Kidney glomerular epithelial cell (primary cell): ENCODE measurements at regions not wholly inside any gene's neighbourhood (a gene's known extent, or its start where the extent isn't known, plus 50 kb on each side); places are given as distances from the start of the nearest gene placed in this dataset.
A peak's percentile ranks its signal among the peaks of the same experiment; 100 is the strongest.
"Not testable (repeated sequence)": the region's sequence is repeated elsewhere in the genome, so short reads cannot be mapped to it uniquely, and the experiment has no call there.

Experiments
- DNase-seq: peaks from one replicate; lab custom pipeline; 2025; lab: John Stamatoyannopoulos, UW

GRCh38 chr7:115789901-115790300 lies 240.7 kb downstream of the TFEC start:
- no peak for DNase-seq

DNA sequence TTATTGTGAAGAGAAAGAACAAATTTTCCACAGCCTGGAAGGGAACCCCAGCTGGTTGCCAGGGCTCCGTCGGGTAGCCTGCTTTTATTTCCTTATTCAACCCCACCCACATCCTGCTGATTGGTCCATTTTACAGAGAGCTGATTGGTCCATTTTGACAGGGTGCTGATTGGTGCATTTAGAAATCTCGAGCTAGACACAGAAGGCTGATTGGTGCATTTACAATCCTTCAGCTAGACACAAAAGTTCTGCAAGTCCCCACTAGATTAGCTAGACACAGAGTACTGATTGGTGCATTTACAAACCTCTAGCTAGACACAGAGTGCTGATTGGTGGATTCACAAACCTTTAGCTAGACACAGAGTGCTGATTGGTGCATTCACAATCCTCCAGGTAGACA lies 241.1 kb downstream of the TFEC start:
- DNase-seq = not testable (repeated sequence)

GRCh38 chr7:115782696-115783490 lies 247.7 kb downstream of the TFEC start:
- DNase-seq = no peak

DNA sequence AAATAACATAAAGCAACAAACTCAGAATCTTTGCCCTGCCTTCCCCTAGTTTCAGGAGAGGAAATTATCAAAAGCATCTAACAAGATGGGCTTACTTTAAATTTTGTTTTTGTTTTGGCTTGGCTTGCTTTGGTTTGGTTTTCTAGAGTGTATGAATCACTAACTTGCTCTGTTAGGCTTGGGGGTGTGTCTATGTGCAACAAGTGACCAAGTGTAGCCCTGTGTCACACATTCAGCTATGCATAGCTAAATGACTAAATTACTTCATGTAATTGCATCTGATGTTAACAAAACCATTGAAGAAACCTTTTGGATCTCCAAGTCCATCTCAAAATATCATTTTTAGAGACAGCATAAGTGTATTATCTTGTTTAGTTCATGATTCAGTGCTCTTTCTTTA lies 251.0 kb downstream of the TFEC start:
- peak; percentile 6 for DNase-seq

GRCh38 chr7:115775981-115776380 lies 254.6 kb downstream of the TFEC start:
- DNase-seq = no peak

DNA sequence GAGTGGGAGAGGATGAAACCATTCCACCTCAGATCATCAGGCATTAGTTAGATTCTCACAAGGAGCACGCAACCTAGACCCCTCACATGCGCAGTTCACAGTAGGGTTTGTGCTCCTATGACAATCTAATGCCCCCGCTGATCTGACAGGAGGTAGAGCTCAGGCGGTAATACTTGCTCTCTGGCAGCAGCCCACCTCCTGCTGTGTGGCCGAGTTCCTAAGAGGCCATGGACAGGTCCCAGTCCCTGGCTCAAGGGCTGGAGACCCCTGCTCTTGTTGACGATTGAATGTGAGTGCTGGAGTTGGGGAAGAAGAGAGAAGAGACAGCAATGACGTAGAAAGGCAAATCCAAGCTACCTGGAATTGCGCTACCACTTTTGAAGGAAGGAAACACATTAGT lies 267.2 kb downstream of the TFEC start:
- no peak for DNase-seq

DNA sequence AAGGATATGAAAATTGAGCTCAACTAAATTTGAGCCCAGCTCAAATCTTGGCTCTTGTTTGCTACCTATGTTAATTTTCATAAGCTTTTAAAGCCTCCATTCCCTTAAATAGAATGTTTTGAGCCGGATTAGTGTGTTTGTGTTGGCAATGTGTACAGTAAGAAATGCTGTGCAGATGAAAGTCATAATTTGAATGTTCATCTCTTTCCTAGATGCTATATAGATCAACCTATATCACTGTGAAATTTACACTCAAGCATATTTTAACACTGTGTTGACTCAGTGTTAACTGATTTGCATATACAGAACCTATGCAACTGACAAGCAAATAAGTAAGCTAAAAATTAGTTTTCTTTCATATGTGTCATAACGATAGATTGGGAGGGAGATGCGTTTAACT lies 272.5 kb downstream of the TFEC start:
- no peak for DNase-seq

DNA sequence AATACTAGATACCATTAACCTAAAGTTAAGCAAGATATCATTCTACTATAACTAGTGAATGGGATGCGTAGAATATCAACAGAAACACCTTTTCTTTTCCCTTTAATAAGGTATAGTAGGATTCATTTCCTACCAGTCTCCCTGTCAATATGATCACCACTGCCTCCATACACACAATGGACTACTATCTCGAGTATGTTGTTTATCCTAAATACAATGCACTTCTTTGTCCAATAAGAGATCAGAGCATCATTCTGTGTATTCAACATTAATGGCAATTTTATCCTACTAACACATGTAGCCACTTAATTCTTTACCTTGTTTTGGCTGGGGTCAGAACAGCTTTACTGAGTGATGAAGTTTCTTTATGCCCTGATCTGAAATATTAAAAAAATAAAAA lies 276.3 kb downstream of the TFEC start:
- no peak for DNase-seq

- no peak for DNase-seq
These were observed 280.6 kb downstream of the TFEC start for GRCh38 chr7:115749924-115750323.

- no peak for DNase-seq
These were observed 282.3 kb downstream of the TFEC start for GRCh38 chr7:115748123-115748738.

DNA sequence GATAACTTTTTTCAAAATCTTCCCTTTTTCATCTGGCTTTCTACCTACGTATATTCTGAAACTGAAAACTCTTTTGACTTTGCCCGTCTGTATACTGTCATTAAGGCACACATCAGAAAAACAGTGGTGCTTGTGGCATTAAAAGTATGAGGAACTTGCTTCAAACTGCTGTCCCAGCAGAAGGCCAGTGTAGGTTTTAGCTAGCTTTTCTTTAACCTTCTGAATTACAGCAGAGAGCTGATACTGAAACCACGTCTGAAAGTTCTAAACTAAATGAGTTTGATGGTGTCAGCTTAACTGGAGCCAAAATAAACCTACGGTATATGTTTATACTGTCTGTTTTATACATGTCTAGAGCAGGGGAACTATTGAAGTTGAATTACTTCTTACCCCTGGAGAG lies 283.4 kb downstream of the TFEC start:
- DNase-seq = no peak

DNA sequence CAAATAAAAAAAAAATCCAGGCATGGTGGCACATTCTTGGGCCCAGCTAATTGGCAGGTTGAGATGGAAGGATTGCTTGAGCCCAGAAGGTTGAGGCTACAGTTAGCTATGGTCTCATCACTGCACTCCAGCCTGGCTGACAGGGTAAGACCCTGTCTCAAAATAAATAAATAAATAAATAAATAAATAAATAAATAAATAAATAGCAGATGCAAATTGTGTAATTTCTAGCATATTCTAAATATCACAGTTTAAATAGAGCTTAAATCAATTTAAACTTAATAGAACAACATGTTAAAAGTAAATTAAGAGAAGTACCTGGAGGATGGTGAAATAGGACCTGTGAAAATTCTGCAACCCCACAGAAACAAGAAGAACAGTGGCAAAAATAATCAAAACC lies 290.5 kb downstream of the TFEC start:
- no peak for DNase-seq

DNA sequence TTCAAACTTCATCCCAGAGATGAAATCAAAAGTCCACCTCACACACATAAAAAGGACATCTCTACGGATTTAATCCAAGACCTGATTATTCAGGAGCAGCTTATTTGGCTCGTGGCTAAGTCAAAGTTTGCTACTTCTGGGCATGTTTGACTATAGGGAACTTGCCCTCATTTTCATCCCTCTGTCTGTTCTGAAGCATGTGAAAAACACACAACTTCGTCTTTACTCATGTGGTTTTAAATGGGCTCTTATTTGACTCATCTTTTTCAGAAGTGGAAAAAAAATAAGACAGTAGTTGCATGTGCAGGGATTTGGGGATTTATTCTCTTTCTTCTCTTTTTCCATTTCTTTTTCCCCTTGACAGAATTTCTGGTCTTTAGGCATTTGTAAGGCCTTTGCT lies 295.9 kb downstream of the TFEC start:
- no peak for DNase-seq

GRCh38 chr7:115731796-115732471 lies 298.6 kb downstream of the TFEC start:
- DNase-seq = no peak

DNA sequence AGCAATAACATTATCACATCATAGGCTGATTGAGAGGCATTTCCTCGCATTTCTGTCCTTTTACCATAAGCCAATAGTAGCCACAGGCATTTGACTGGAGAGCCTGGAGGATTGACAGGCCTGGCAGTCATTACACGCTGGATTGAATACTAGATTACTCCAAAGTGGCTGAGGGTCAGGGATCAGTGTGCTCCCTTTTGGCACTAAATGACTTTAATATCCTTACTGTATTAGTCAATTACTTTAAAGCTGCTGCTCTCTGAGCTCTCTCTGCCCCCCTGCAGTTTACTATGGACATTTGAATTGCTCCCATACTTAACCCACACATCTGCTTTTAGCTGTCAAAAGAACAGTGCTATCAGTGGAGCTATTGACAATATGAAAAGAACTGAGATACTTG lies 302.0 kb downstream of the TFEC start:
- no peak for DNase-seq

- peak; percentile 14 for DNase-seq
These were observed 306.0 kb downstream of the TFEC start for GRCh38 chr7:115724400-115725056.

- DNase-seq = no peak
These were observed 308.1 kb downstream of the TFEC start for GRCh38 chr7:115722302-115722977.

- DNase-seq = no peak
These were observed 309.0 kb downstream of the TFEC start for GRCh38 chr7:115721293-115722217.

- DNase-seq = no peak
These were observed 310.6 kb downstream of the TFEC start for GRCh38 chr7:115719963-115720362.

DNA sequence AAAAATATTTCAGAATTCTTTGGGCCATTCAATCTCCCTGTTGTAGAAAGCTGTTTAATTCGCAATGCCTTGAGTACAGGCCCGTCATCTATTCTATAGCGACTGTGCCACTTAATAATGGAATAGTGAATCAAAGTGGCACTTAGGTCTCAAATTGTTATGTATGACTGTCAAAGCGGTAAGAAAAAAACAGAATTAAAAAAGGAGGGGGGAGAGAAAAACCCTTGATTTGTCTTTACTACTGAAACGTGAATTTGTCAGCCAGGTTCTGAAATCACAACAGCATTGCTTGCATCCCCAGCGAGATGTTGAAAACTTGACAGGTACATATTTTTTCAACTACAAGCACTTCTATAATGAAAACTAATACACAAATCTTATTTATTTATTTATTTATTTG lies 320.9 kb downstream of the TFEC start:
- no peak for DNase-seq

DNA sequence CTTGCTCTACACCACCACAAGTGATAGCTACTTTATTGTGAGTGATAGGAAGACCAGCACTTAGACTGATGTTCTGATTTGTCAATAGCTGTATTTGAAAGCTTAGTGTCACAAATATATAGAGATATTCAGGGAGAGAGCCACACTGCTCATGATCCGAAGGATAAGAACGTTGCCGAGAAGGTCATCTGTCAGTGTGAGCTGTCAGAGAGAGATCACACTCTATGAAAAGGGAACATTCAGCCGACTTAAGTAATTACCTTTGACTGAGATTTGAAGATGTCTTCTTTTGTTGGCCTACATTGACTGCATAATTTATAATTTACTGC lies 322.6 kb downstream of the TFEC start:
- no peak for DNase-seq
